Colonic mucosa (tissue), 4 donors: ENCODE measurements at regions not wholly inside any gene's neighbourhood (a gene's known extent, or its start where the extent isn't known, plus 50 kb on each side); places are given as distances from the start of the nearest gene placed in this dataset.

Experiments
- DNase-seq: peaks from one replicate; pipeline ENCODE4 v3.0.0-alpha.2; 2020
- H3K27ac ChIP-seq: fragments of 200-600 bp; one replicate; pipeline ENCODE4 v1.8.0; 2021
- H3K27me3 ChIP-seq: fragments of 200-600 bp; one replicate; pipeline ENCODE4 v1.8.0; 2021
- H3K36me3 ChIP-seq: fragments of 200-600 bp; one replicate; pipeline ENCODE4 v1.8.0; 2021
- H3K4me1 ChIP-seq: fragments of 200-600 bp; one replicate; pipeline ENCODE4 v1.8.0; 2021; ENCODE audit warnings: mild to moderate bottlenecking
- H3K4me3 ChIP-seq: fragments of 200-600 bp; one replicate; pipeline ENCODE4 v1.8.0; 2021
- H3K9ac ChIP-seq, 2 donors: one replicate each; pipeline ENCODE4 v1.7.0; 2013; ENCODE audit warnings: control low read depth in 2 of 2, low read depth in 2 of 2, low read length in 2 of 2
- H3K9me3 ChIP-seq: fragments of 200-600 bp; one replicate; pipeline ENCODE4 v1.8.0; 2021
- CTCF ChIP-seq: fragments of 200-600 bp; IDR thresholded peaks from one replicate; pipeline ENCODE4 v1.8.0; 2022; ENCODE audit warnings: antibody characterized with exemption, mild to moderate bottlenecking
- intact Hi-C: fragments of 100-400 bp; cut with DNase I; formaldehyde crosslinking; loops from one replicate; pipeline ENCODE4 v1.14.1; 2022
- donor health status: healthy.
- donor health status: DM: no; HTN: no; CAD: no.
- donor health status: DM: no; HTN: no; CAD: no.

DNA sequence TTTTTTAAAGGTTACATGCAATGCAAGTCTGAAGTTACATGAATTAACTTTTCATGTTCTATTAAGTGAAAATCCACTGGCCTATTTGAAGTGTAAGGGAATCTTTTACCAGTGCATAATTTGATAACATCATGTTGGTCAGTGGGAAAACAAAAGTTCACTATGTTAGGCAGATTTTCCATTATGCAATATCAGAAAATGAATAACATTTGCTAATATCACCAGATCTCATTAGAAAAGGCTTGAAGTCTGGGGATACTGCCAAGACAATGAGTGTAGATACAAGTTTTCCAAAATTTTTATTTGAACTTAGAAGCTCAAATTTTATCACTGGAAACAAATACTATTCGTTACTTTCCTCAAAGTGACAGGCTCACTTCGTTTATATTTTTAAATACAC lies 296.4 kb upstream of the CDH4 start:
- no peak for TF ChIP-seq CTCF
- DNase-seq = no peak

GRCh38 chr20:60956194-60956593 lies 295.9 kb upstream of the CDH4 start:
- intact Hi-C loops = no loop called here
- H3K36me3 ChIP-seq = no peaks in the 10 kb centered on the region
- TF ChIP-seq CTCF = no peak
- H3K9ac ChIP-seq = no peak overlapping the region
- H3K27ac ChIP-seq = no peak overlapping the region
- H3K9me3 ChIP-seq = no peaks in the 10 kb centered on the region
- H3K4me3 ChIP-seq = no peak overlapping the region
- no peak for DNase-seq
- no peaks in the 10 kb centered on the region for H3K27me3 ChIP-seq
- H3K4me1 ChIP-seq = no peaks in the 10 kb centered on the region

More for the DNA sequence above, 296.4 kb upstream of the CDH4 start:
- intact Hi-C loops = no loop called here
- Histone ChIP-seq H3K9ac (no peak overlapping the region), H3K4me1 (no peaks in the 10 kb centered on the region), H3K9me3 (no peaks in the 10 kb centered on the region), H3K27ac (no peak overlapping the region), H3K4me3 (no peak overlapping the region), H3K36me3 (no peaks in the 10 kb centered on the region), H3K27me3 (no peaks in the 10 kb centered on the region)

DNA sequence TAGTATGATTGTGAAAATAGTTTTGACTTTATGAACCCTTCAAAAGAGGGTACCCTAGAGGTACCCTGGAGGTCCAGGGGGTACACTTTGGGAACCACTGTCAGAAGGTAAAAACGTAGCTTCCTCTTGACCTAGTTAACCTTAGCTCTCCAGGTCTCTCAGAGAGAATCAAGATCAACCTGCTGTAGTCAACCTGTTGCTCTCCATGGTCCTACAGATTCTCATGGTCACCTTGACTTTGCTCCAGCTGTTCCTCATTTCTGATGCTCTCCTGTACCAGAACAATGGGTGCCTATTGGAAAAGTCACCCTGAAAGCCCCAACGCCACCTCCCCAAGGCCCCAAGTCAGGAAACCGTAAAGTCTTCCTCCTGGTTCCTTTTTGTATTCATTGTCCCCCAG lies 294.4 kb upstream of the CDH4 start:
- intact Hi-C loops = no loop called here
- Histone ChIP-seq H3K9ac (no peak overlapping the region), H3K36me3 (no peaks in the 10 kb centered on the region), H3K27ac (no peak overlapping the region), H3K9me3 (no peaks in the 10 kb centered on the region), H3K27me3 (no peaks in the 10 kb centered on the region), H3K4me1 (no peaks in the 10 kb centered on the region), H3K4me3 (no peak overlapping the region)
- TF ChIP-seq CTCF = no peak
- no peak for DNase-seq

- Histone ChIP-seq H3K27me3 (no peaks in the 10 kb centered on the region), H3K4me1 (no peaks in the 10 kb centered on the region), H3K4me3 (no peak overlapping the region), H3K9ac (no peak overlapping the region), H3K27ac (no peak overlapping the region), H3K36me3 (no peaks in the 10 kb centered on the region), H3K9me3 (no peaks in the 10 kb centered on the region)
- no peak for TF ChIP-seq CTCF
- intact Hi-C loops = no loop called here
- no peak for DNase-seq
Observed at GRCh38 chr20:60959971-60960370, 292.1 kb upstream of the CDH4 start.

DNA sequence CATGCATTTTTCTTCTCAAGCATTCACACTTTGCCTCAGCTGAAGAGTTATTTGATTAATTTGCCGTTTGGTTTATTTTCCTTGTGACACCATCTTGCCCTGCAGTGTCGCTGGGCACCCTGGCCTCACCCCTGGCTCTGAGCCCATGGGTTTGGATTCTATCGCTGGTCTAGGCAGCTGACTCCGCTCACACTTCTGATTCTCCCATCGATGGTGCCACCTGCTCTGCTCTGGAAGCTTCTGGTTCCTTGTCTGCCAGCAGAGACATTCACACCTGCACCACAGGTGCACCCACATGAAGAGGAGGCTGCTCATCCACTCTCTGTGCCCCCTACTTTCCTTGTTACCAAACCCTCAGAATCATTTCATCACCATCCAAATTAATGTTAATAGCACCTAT lies 291.6 kb upstream of the CDH4 start:
- TF ChIP-seq CTCF = no peak
- no peaks in the 10 kb centered on the region for H3K4me1 ChIP-seq
- no peak overlapping the region for H3K4me3 ChIP-seq
- no peaks in the 10 kb centered on the region for H3K36me3 ChIP-seq
- intact Hi-C loops = no loop called here
- H3K9me3 ChIP-seq = no peaks in the 10 kb centered on the region
- no peak for DNase-seq
- H3K9ac ChIP-seq = no peak overlapping the region
- H3K27ac ChIP-seq = no peak overlapping the region
- no peaks in the 10 kb centered on the region for H3K27me3 ChIP-seq

- H3K9me3 ChIP-seq = no peaks in the 10 kb centered on the region
- no peak overlapping the region for H3K4me3 ChIP-seq
- no peaks in the 10 kb centered on the region for H3K27me3 ChIP-seq
- no peak for TF ChIP-seq CTCF
- H3K36me3 ChIP-seq = no peaks in the 10 kb centered on the region
- intact Hi-C loops = no loop called here
- no peaks in the 10 kb centered on the region for H3K4me1 ChIP-seq
- DNase-seq = no peak
- no peak overlapping the region for H3K27ac ChIP-seq
- H3K9ac ChIP-seq = no peak overlapping the region
Observed at GRCh38 chr20:60961551-60961950, 290.5 kb upstream of the CDH4 start.
